ENCODE measurements at regions not wholly inside any gene's neighbourhood (a gene's known extent, or its start where the extent isn't known, plus 50 kb on each side); places are given as distances from the start of the nearest gene placed in this dataset.

DNA sequence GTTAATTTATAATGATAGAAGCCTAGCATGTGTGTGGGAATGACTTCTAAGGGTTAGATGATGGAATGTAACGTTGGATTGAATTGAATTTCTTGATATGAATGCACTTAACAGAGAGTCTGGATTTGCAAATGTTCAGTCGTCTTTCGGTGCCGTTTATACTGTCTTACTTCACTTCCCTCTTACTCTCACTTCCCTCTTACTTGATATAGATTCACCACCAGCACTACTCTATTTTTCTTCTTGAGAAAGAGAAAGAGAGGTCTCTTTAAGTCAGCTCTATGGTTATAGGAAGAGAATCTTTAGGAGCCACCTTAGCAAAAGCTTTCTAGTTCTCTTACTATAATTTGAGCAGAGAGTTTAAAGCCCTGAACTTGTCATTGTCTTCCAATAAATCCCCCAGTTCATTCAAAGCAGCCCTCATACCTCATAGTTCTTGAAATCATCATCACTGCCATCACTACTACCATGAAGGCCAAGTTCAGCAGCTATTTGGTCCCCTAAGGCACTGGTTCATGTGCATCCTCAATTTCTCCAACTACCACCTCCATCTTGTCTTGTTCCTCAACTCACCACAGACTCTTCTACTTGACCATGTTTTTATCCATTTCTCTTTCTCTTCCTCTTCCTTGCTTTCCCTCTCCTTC is 501.7 kb upstream of the TCF4 start:
- DNase-seq (ENCODE audit: low spot score, unreplicated experiment) = no peak
- peaks cover 16% of the 10 kb centered on the region for H3K27me3 Mint-ChIP-seq
- no peaks in the 10 kb centered on the region for H3K4me1 Mint-ChIP-seq (ENCODE audit: low read depth)
- H3K36me3 Mint-ChIP-seq (ENCODE audit: insufficient read depth) = no peaks in the 10 kb centered on the region
- H3K9me3 Mint-ChIP-seq (ENCODE audit: low read depth) = no peaks in the 10 kb centered on the region
- no peak overlapping the region for H3K4me3 Mint-ChIP-seq (ENCODE audit: low read depth)
- TF ChIP-seq, protein P1, sequence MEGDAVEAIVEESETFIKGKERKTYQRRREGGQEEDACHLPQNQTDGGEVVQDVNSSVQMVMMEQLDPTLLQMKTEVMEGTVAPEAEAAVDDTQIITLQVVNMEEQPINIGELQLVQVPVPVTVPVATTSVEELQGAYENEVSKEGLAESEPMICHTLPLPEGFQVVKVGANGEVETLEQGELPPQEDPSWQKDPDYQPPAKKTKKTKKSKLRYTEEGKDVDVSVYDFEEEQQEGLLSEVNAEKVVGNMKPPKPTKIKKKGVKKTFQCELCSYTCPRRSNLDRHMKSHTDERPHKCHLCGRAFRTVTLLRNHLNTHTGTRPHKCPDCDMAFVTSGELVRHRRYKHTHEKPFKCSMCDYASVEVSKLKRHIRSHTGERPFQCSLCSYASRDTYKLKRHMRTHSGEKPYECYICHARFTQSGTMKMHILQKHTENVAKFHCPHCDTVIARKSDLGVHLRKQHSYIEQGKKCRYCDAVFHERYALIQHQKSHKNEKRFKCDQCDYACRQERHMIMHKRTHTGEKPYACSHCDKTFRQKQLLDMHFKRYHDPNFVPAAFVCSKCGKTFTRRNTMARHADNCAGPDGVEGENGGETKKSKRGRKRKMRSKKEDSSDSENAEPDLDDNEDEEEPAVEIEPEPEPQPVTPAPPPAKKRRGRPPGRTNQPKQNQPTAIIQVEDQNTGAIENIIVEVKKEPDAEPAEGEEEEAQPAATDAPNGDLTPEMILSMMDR (IDR thresholded peaks at IDR 0.05; ENCODE audit: unreplicated experiment) = no peak
- no peak overlapping the region for H3K27ac Mint-ChIP-seq

DNA sequence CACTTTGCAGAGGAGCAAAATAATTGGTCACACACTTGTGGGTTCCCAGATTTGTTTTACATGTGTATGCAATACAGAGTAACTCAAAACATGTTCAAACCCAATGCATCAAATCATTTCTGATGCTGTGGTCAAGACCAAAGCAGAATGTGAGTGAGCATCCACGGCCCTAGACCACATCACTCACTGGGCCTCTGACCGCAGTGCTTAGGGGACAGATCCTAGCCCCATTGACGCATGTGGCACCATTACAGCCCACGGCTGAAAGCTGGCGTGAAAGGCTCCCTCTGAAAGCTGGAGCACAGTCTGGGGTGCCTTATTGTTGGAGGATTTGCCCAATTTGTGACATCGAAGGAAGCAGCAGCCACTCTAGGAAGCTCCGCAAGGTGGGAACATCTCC is 498.8 kb upstream of the TCF4 start:
- Mint-ChIP-seq H3K4me1 (ENCODE audit: low read depth) (peaks cover 4% of the 10 kb centered on the region), H3K27ac (no peak overlapping the region), H3K4me3 (ENCODE audit: low read depth) (no peak overlapping the region), H3K27me3 (no peaks in the 10 kb centered on the region), H3K9me3 (ENCODE audit: low read depth) (no peaks in the 10 kb centered on the region), H3K36me3 (ENCODE audit: insufficient read depth) (no peaks in the 10 kb centered on the region)
- TF ChIP-seq, protein P1 (IDR thresholded peaks at IDR 0.05; ENCODE audit: unreplicated experiment) = no peak
- DNase-seq (ENCODE audit: low spot score, unreplicated experiment) = no peak

DNA sequence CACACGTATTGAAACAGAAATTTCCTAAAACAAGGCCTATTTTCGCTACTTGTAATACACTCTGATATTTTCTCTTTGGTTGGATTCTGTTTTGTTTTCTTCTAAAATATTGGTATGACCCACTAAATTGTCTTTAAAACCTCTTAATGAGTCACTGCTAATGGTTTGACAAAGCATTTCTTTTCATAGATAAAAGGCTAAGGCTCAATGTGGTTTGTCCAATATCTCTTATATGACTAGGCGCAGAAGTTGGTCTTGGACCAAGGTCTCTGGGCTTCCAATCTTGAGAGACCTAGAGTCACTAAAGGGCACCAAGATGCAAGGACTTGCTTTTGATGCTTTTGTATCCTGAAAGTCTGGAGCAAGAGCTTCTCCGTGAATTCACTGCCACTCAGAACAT is 498.2 kb upstream of the TCF4 start:
- H3K27ac Mint-ChIP-seq = no peak overlapping the region
- no peak overlapping the region for H3K4me3 Mint-ChIP-seq (ENCODE audit: low read depth)
- no peaks in the 10 kb centered on the region for H3K27me3 Mint-ChIP-seq
- no peaks in the 10 kb centered on the region for H3K9me3 Mint-ChIP-seq (ENCODE audit: low read depth)
- H3K36me3 Mint-ChIP-seq (ENCODE audit: insufficient read depth) = no peaks in the 10 kb centered on the region
- TF ChIP-seq, protein P1 (IDR thresholded peaks at IDR 0.05; ENCODE audit: unreplicated experiment) = no peak
- peaks cover 4% of the 10 kb centered on the region for H3K4me1 Mint-ChIP-seq (ENCODE audit: low read depth)
- no peak for DNase-seq (ENCODE audit: low spot score, unreplicated experiment)

DNA sequence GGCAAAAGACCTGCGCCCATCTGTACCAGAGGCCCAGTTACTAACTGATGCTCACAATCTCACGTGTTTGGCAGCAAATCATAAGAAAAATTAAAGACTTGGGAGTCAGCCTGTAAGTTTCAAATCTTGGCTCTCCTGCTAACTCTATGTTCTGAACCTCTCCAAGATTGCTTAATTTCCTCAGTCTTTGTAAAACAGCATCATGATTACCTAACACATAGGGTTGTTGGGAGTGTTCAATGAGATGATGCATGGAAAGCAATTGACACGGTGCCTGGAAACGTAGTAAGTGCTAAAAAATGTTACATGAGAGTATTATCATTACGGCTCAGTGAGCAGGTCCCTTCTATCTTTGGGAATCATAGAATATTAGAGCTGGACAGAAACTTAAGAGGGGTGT is 497.6 kb upstream of the TCF4 start:
- Mint-ChIP-seq H3K4me3 (ENCODE audit: low read depth) (no peak overlapping the region), H3K36me3 (ENCODE audit: insufficient read depth) (no peaks in the 10 kb centered on the region), H3K27ac (no peak overlapping the region), H3K9me3 (ENCODE audit: low read depth) (no peaks in the 10 kb centered on the region), H3K4me1 (ENCODE audit: low read depth) (peaks cover 4% of the 10 kb centered on the region), H3K27me3 (no peaks in the 10 kb centered on the region)
- no peak for DNase-seq (ENCODE audit: low spot score, unreplicated experiment)
- TF ChIP-seq, protein P1 (IDR thresholded peaks at IDR 0.05; ENCODE audit: unreplicated experiment) = no peak

DNA sequence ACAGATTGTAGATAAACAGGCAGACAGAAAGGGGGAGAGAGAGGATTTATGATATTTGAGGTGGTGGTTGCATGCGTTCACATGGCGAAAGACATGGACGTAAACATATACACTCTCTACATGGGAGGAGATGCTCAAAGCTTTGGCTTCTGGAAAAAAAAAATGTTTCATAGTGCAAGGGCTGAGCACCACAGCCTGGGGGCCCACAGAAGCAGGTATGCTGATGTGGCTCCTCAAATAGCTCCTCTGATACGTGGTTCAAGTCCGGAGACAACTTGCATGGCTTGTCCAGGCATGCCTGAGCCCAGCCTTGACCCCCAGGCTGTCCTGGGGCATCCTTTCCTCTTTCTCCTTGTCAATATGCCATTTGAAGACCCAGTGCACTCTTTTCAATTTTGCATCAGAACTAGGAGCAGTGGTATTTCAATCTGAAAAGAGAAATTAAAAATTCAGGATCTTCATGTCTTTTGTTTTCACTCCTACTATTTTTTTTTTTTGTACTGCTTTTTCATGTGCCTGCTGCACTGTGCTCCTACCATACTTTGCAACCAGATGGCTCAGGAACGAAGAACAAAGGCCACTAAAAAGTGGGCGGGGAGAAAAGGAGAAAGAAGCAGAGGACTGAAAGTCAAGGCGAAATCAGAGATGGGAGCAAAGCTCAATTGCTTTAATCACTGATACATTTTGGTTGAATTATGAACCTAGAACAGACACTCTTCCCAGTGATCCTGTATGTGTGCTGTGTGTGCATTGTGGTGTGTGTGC is 495.7 kb upstream of the TCF4 start:
- peaks cover 4% of the 10 kb centered on the region for H3K4me1 Mint-ChIP-seq (ENCODE audit: low read depth)
- no peaks in the 10 kb centered on the region for H3K27me3 Mint-ChIP-seq
- TF ChIP-seq, protein P1 (IDR thresholded peaks at IDR 0.05; ENCODE audit: unreplicated experiment) = no peak
- no peak overlapping the region for H3K27ac Mint-ChIP-seq
- no peak for DNase-seq (ENCODE audit: low spot score, unreplicated experiment)
- H3K36me3 Mint-ChIP-seq (ENCODE audit: insufficient read depth) = no peaks in the 10 kb centered on the region
- H3K9me3 Mint-ChIP-seq (ENCODE audit: low read depth) = no peaks in the 10 kb centered on the region
- H3K4me3 Mint-ChIP-seq (ENCODE audit: low read depth) = no peak overlapping the region

Measured in progenitor cell of endocrine pancreas (in vitro differentiated cells).